Stimulated activated CD8-positive, alpha-beta memory T cell treated with anti-CD3 and anti-CD28 coated beads, Interleukin-12 subunit alpha, Interleukin-12 subunit beta, amount 100 ng/mL, for 4 hours (primary cell): ENCODE measurements at regions not wholly inside any gene's neighbourhood (a gene's known extent, or its start where the extent isn't known, plus 50 kb on each side); places are given as distances from the start of the nearest gene placed in this dataset.

Source experiments
- DNase-seq: peaks from one replicate; pipeline ENCODE4 v3.0.0-alpha.2; 2020; ENCODE audit warnings: low read depth

DNA sequence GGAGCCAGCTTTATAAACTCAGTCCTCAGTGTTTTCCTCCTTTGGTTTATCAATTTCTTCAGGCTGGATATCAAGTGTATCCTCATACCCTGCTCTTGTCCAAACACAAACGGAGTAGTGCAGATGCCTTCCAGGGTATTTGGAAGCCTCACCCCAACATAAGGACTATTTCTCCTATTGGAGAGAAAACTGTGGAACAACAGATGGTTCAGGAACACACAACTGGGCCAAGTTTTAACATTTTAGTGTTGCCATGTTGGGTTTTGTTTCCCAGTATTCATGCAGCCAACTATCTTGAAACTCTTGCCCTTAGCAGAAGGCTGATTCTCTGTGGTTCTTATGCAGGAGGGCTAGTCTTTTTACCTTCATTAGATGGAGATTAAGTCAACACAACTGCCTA lies 398.1 kb downstream of the GABRB3 start:
- no peak for DNase-seq

DNA sequence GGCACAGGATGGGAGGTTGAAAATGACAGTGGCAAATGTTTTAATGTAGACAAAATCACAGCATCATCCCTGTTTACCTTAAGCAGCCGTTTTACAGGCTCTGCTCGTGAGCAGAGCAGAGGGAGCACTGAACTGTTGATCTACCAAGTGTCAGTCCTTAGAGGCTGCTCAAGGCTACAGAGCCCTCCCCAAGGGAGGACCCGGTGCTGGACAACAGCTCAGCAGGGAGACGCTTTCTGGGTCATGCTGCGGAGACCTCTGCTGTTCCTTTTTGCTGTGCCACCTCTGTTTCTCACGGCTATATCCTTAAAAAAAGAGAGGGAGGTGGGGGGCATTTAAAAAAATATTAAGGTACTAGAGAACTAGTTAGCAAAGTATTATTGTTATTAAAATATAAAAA lies 400.2 kb downstream of the GABRB3 start:
- no peak for DNase-seq

DNA sequence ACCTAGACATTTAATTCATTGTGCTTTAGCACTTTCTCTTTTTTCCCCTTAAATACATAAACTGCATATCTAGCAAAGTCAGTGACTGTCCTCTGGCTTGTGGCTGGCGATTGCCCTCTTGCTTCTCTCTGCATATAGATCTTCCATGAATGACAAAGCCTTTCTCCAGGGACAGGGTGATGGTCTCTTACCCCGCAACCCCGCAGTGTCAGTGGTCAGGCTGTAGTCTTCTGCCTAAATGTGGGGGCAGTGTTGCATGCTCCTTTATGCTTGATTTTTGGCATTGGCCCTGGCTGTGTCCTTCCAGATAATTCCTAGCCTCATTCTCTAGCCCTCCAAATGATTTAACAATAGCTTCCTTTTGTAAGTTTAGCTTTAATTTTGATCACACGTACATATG lies 407.8 kb downstream of the GABRB3 start:
- DNase-seq = no peak

DNA sequence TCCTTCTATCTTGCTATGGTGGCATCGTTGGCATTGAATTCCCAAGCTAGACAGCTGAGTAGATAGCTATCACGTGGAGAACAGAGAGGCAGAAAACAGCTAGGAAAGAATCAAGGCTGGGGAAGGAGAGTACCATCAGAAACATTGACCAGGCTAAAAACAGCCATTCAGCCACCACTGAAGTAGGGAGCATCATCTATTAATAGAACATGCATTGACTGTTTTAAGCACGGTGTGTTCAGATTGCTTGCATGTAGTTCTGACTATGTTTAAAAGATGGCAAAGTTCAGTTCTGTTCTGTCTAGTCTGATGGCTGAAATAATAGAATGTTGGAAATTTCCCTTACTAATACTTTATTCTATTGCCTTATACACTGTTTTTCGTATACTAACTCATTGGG lies 413.0 kb downstream of the GABRB3 start:
- DNase-seq = no peak

DNA sequence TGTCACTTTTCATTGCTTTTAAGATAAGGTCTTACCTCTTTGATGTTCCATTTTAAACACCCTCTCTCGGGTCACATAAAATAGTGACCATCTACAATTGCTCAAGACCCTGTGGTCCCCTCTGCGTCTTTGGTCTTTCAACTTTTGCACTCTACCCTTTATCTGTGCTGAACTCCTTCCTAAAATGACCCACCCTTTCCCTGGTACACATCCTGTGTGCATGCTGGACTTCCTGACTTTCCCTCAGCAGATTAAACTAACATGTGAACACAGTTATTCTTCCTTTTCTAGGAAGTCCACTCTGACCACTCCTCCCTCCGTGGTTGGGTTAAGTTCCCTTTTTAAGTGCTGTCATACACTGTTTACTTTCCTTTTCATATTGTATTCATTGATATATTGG lies 414.2 kb downstream of the GABRB3 start:
- no peak for DNase-seq

DNA sequence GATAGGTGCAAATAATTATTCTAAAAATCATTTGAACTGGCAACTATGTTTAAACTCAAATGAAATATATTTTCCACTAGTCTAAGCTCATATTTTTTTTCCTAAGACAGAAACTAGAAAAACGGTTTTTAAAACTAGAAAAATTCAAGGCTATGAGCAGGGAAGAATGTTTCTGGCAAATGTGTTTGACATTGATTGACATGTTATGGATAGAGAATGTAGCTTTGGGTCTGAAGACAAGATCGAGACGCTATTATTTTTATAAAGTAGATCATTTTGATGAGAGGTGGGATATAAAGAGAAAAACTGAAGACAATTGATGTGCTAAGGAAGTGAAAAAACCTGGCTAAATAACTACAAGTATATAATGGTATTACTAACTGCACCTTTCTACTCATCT lies 415.2 kb downstream of the GABRB3 start:
- DNase-seq = no peak

DNA sequence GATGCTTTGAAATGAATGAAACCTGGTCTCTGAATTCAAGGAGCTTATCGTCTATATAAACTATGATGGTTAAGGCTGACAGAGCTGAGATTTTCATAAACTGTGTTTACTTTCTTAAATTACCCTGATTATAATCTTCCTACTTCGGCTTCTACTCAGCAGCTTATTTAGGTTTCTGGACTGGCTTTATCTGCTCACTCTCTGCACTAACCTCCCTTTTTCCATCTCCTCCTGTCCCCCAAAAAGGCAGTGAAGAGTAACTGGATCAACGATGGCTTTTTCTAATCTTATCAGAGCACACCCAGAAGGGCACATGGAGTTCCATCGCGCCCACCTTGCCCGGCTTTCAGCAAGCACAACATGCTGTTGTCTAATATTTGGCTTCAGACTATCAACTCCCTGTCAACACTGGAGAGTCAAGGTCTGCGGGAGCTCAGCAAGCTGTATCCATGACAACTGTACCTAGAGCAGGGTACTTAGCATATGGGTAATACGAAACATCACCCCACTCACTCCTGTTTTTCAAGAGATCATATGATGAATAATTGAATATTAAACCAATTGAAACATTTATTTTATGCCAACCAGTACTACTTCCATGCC lies 417.3 kb downstream of the GABRB3 start:
- no peak for DNase-seq

DNA sequence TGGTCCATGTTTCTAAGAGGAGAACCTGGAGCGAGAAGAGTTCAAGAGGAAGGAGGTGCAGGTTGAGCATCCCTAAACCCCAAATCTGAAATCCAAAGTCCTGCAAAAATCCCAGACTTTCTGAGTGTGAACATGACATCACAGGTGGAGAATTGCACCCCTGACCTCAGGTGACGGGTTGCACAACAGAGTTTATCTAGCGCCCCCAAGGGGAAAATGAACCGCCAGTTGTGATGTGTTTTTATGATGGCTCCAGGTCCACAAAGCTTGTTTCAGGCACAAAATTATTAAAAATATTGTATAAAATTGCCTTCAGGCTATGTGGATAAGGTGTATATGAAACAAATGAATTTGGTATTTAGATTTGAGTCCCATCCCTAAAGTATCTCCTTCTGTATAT lies 420.0 kb downstream of the GABRB3 start:
- DNase-seq = no peak

DNA sequence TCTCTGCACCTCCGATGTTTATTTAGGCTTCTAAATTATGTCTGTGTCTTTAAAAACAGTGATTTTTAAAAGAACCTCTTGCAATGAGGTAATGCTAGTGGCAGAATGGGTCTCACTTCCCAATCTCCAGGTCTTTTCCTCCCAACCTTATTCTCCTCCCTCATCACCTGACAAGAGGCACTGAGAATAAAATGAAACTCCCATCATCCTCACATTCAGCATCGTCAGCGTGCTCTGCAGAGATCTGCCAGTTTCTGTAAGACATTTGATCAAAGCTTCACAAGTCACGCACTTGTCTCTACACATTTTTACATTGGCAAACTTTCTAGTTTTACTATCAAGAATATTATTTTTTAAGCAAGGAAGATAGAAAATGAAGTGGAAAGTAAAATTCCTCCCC lies 420.5 kb downstream of the GABRB3 start:
- DNase-seq = no peak

DNA sequence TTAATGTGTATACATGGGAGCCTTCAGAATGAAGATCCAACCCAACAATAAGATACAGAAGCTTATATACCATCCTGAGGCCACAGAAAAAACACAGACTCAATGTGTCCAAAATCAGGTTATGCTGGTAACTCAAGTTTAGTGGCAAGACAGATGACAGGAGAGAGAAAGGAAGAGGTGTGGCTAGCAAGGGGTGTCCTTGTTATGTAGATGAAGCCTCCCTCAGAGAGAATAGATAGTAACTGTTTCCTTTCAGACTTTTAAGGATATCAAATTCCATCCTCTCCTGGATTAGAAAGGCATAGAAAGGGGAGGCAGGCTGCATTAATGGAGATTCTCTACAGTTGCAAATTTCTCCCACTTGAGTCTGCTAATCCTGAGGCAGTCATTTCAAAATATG lies 447.4 kb downstream of the GABRB3 start:
- no peak for DNase-seq

DNA sequence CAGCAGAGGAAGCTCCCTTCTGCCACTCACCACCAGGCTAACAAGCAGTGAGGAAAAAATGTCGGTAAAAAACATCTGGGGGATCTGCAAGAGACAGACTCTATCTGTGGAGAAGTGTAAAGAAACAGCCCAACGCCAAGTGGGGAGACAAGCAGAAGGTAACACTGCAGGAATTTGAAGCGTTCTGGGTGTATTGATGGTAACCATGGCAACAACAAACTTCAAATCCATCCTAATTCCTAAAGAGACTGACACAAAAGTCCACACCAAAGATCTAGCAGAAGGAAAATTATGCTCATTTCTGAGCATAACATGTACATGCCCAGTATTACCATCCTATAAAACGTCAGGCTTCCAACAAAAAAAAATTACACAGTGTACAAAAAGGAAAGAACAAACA lies 449.3 kb downstream of the GABRB3 start:
- DNase-seq = no peak

DNA sequence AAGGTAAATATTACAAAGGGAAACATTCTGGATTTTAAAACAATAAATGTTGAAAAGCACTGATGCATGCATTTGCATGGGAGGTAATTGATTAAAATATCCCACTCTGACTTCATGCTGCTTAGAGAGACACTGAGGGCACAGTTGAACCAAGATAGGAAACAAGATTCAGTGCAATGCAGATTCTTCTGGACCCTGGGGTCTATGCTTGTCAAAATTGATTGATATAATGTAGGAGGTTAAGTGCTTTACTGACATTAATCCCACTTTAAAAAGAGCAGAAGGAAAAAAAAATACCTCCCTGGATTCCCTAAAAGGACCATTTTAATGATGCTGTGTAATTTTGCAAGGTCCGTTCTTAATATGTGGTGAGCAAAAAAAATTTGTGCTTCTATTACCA lies 454.2 kb downstream of the GABRB3 start:
- no peak for DNase-seq

DNA sequence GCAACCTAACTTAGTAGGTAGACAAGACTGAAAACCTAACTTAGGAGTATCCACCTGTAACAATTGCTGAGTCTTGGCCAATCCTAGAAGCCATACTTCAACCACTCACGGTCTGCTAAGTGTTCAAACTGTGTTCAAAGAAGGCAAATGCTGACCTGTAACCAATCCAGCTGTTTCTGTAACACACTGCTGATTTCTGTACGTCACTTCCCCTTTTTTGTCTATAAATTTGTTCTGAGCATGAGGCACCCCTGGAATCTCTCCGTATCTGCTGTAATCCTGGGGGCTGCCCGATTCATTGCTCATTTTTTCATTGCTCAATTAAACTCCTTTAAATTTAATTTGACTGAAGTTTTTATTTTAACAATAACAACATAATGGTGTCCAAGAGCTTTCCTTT lies 451.4 kb upstream of the ATP10A start:
- no peak for DNase-seq

DNA sequence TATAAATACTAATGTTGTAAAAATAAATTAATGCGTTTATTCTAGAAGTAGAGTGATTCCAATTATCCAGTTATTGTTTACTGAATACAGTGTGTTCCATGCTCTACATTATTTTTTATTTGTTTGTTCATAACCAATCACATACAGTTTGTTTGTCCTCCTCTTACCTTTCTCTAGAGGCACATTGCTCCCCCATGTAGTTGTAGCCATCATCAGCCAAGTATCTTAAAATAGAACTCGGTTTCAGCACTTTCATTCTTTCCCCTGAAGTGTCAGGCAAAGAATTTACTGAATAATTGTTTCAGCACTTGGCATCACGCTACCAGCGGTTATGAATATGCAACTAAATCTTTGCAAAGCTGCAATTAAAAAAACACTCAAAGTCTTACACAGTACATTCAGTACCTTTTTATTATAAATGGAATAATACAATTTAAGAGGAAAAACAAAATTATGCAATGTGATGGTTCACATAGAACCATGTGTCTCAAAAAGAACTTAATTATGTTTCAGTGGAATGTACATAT lies 448.6 kb upstream of the ATP10A start:
- DNase-seq = no peak

DNA sequence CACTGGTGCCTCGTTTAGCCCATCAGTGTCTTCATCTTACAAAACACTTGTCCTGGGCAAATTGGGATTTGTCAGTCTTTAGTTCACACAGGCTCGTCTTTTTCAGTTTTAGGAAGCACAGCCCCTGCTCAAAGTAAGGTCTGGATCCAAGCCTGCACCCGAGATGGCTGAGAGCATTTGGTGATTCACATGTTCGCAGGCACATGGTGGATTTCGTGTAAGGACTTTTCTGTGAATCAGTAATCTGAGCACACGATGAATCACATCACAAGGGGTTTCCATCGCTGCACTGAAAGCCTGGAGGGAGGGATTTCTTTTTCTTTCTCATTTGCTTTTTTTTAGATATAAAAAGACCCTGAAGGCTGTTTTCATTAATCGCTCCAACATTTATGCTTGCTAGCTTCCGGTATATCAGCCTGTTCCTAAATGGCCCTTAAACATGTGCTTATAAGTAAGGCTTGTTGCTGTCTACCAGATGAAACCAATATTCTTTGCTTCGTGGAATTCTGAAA lies 435.6 kb upstream of the ATP10A start:
- no peak for DNase-seq

DNA sequence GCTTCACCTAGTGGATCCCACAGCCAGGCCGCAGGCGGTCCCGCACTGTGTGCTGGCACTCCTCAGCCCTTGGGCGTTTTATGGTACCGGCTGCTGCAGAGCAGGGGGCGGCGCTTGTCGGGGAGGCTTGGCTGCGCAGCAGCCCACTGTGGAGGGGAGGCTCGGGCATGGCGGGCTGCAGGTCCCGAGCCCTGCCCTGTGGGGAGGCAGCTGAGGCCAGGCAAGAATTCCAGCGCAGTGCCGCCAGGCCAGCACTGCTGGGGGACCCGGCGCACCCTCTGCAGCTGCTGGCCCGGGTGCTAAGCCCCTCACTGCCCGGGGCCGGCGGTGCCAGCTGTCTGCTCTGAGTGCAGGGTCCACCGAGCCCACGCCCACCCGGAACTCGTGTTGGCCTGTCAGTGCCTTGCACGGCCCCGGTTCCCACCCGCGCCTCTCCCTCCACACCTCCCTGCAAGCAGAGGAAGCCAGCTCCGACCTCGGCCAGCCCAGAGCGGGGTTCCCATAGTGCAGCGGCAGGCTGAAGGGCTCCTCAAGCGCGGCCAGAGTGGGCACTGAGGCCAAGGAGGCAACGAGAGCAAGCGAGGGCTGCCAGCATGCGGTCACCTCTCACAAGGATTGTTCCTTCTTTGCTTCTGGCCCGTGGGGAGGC lies 435.0 kb upstream of the ATP10A start:
- DNase-seq = no peak

DNA sequence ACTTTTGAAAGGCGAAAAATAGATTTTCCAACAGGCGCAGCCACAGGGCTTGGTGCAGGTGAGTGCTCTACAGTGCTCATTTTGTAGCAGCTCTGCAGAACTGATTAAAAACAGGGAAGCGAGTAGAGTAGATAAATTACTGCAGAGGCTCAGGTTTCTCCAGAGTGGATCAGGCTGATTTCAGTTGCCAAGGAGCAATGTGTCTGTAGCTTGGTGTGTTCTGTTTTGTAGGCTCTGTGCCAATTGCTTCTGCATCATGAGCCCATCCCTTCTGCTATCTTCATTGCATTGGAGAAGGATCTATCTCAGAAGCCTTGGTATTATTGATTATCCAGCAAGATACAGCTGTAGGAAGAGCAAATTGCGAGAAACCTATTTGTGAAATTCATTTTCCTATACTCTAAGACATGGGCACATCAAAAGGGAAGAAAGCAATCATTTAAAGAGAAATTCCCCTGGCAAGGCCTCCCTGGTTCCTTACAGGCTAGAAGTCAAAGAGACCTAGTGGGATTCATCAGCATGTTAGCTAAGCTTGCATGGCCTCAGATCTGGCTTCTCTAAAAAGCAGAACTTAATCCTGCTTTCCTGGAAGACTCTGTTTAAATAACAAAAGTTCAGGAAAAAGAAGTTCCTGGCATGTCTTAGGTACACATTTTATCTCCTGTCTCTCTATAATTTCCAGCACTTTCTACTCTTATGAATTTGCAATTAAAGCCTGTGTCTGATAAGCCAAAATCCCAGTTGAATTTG lies 432.4 kb upstream of the ATP10A start:
- DNase-seq = no peak

DNA sequence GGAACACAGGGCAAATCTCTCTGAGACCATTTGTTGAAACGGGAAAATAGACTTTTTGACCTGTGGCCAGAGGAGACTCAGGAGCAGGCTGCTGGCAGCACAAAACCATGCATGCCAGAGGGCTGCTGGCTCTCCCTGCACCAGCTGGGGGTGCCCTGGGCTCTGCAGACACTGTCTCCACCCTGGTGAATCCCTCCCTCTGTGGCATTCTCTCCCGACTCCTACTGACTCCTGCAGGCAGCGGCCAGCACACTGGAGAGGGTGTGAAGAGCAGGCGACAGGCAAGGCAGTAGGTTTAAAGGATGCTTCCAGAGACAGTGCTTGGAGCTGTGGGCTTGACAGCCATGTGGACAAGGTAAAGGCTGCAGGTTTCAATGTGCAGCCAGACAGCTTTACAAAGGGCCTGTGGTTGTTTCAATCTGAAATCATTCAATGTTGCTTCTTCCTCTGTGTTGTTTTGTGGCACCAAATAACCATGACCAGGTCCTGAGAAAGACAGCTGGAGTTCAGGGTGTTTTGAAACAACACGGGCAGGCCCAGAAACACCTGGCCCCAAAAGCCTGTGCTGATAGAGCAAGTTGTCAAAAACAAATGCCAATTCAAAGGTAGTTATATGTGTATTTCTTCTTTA lies 431.0 kb upstream of the ATP10A start:
- DNase-seq = no peak

DNA sequence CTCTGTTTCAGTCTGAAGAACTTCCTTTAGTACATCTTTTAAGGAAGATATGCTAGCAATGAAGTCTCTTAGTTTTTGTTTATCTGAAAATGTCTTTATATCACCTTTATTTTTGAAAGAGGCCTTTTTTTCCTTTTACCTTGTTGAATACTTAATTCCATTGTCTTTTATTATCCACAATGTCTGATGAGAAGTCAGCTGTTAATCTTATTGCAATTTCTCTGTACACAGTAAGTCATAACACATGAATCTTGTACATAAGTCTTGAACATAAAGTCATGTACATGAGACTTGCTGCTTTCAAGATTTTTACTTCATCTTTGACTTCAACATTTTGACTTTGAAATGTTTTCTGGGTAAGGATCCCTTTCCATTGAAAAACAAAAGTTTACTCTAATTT lies 424.3 kb upstream of the ATP10A start:
- DNase-seq = no peak

DNA sequence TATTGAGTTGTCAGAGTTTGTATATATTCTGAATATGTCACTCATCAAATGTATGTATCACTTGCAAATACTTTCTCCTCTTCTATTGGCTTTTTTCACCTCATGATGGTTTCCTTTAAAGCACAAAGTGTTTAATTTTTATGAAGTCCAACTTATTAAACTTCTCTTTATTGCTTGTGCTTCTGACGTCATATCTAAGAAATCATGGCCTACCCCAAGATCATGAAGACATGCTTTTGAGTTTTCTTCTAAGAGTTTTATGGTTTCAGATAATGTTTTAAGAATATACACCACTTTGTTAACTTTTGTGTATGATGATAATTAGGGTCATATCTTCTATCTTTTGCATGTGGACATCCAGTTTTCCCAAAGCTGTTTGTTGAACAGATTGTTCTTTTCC lies 417.2 kb upstream of the ATP10A start:
- DNase-seq = no peak

DNA sequence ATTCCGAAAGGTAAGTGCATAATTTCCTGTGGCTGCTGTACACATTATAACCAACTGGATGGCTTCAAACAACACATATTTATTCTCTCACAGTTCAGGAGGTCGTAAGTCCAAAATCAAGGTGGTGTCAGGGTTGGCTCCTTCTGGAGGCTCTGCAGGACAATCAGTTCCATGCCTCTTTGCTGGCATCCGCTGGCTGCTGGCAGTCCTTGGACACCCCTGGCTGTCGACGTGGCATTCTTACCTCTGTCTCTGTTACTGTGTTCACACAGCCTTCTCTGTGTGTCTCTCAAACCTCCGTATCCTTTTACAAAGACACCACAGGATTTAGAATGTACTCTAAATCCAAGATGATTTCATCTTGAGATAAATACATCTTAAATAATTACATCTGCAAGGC lies 398.8 kb upstream of the ATP10A start:
- no peak for DNase-seq

DNA sequence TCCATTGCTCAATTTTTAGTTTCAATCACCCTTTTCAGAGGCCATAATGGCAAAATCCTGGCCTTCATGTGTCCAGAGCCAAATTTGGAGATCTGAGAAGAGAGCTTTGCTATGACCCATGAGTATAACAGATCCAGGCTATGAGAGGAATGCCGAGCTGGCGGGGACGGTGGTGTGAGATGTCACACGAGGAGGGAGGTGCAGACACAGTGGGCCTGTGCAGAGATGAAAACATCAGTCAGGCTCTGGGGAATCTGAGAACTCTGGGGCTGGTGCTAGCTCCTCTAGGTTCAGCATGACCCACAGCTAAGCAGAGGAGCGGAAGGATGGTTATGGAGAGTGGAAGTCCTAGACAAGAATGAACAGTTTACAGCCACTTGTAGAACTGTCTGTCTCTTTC lies 398.3 kb upstream of the ATP10A start:
- DNase-seq = no peak
